SK-N-SH treated with all-trans-retinoic acid at 6 μM for 48 hours (cell line): ENCODE measurements at regions not wholly inside any gene's neighbourhood (a gene's known extent, or its start where the extent isn't known, plus 50 kb on each side); places are given as distances from the start of the nearest gene placed in this dataset.

Experiments used
- ATAC-seq: fragments of 200-7000 bp; cut with Tn5 transposase; 3 replicates; pipeline ENCODE4 v1.9.1; 2020; ENCODE audit warnings: mild to moderate bottlenecking, moderate library complexity
- ARNTL ChIP-seq: fragments of 450-650 bp; formaldehyde crosslinking; IDR thresholded peaks from 2 replicates; pipeline ENCODE4 v1.5.0; 2020; ENCODE audit warnings: low read depth, mild to moderate bottlenecking, moderate library complexity, borderline replicate concordance
- BACH2 ChIP-seq: fragments of 250-450 bp; sonication (Bioruptor Pico); IDR thresholded peaks from 2 replicates; pipeline ENCODE4 v1.9.0; 2021; ENCODE audit warnings: mild to moderate bottlenecking, borderline replicate concordance
- CSDC2 ChIP-seq: fragments of 250-450 bp; sonication (Bioruptor Pico); IDR thresholded peaks from 2 replicates; pipeline ENCODE4 v1.5.0; 2020; ENCODE audit warnings: mild to moderate bottlenecking, moderate library complexity
- CSRNP3 ChIP-seq: fragments of 250-450 bp; sonication (Bioruptor Pico); IDR thresholded peaks from 2 replicates; pipeline ENCODE4 v1.5.1; 2021; ENCODE audit warnings: mild to moderate bottlenecking, moderate library complexity
- ESRRG ChIP-seq: fragments of 250-450 bp; sonication (Bioruptor Pico); IDR thresholded peaks from 2 replicates; pipeline ENCODE4 v1.6.1; 2021; ENCODE audit warnings: mild to moderate bottlenecking
- GLIS3 ChIP-seq: fragments of 250-450 bp; sonication (Bioruptor Pico); IDR thresholded peaks from 2 replicates; pipeline ENCODE4 v1.5.0; 2020; ENCODE audit warnings: mild to moderate bottlenecking, moderate library complexity
- ISL1 ChIP-seq: fragments of 250-450 bp; sonication (Bioruptor Pico); IDR thresholded peaks from 2 replicates; pipeline ENCODE4 v2.1.2; 2022; ENCODE audit warnings: mild to moderate bottlenecking, moderate library complexity
- OSR1 ChIP-seq: fragments of 250-450 bp; sonication (Bioruptor Pico); IDR thresholded peaks from 2 replicates; pipeline ENCODE4 v1.8.0; 2022; ENCODE audit warnings: moderate library complexity, mild to moderate bottlenecking, inconsistent platforms
- PATZ1 ChIP-seq: fragments of 250-450 bp; sonication (Bioruptor Pico); IDR thresholded peaks from 2 replicates; pipeline ENCODE4 v1.8.0; 2020; ENCODE audit warnings: mild to moderate bottlenecking, moderate library complexity, borderline replicate concordance
- POU6F1 ChIP-seq: fragments of 250-450 bp; sonication (Bioruptor Pico); IDR thresholded peaks from 2 replicates; pipeline ENCODE4 v1.8.0; 2021; ENCODE audit warnings: low read depth, mild to moderate bottlenecking, moderate library complexity, borderline replicate concordance
- PPARA ChIP-seq: fragments of 250-450 bp; sonication (Bioruptor Pico); IDR thresholded peaks from 2 replicates; pipeline ENCODE4 v1.5.0; 2020; ENCODE audit warnings: mild to moderate bottlenecking, borderline replicate concordance
- RARB ChIP-seq: fragments of 250-450 bp; sonication (Bioruptor Pico); IDR thresholded peaks from 2 replicates; pipeline ENCODE4 v1.8.0; 2021; ENCODE audit warnings: mild to moderate bottlenecking, moderate library complexity
- SNAI2 ChIP-seq: fragments of 250-450 bp; sonication (Bioruptor Pico); IDR thresholded peaks from 2 replicates; pipeline ENCODE4 v1.5.0; 2020; ENCODE audit warnings: mild to moderate bottlenecking, moderate library complexity
- TCF4 ChIP-seq: fragments of 250-450 bp; sonication (Bioruptor Pico); IDR thresholded peaks from 2 replicates; pipeline ENCODE4 v1.8.0; 2021; ENCODE audit warnings: mild to moderate bottlenecking, moderate library complexity, borderline replicate concordance
- TOX ChIP-seq: fragments of 250-450 bp; sonication (Bioruptor Pico); IDR thresholded peaks from 2 replicates; pipeline ENCODE4 v1.8.0; 2021; ENCODE audit warnings: mild to moderate bottlenecking, moderate library complexity, borderline replicate concordance
- TSHZ2 ChIP-seq: fragments of 250-450 bp; sonication (Bioruptor Pico); IDR thresholded peaks from 2 replicates; pipeline ENCODE4 v1.5.0; 2020; ENCODE audit warnings: mild to moderate bottlenecking, moderate library complexity
- ZC3H10 ChIP-seq: fragments of 250-450 bp; sonication (Bioruptor Pico); IDR thresholded peaks from 2 replicates; pipeline ENCODE4 v1.5.1; 2021; ENCODE audit warnings: mild to moderate bottlenecking, moderate library complexity
- ZFP3 ChIP-seq: fragments of 250-450 bp; sonication (Bioruptor Pico); IDR thresholded peaks from 2 replicates; pipeline ENCODE4 v1.5.0; 2020; ENCODE audit warnings: mild to moderate bottlenecking, moderate library complexity
- ZFP30 ChIP-seq: fragments of 450-650 bp; formaldehyde crosslinking; IDR thresholded peaks from 2 replicates; pipeline ENCODE4 v1.5.0; 2022; ENCODE audit warnings: mild to moderate bottlenecking, moderate library complexity
- ZNF565 ChIP-seq: fragments of 450-650 bp; formaldehyde crosslinking; conservative IDR thresholded peaks from 2 replicates; pipeline ENCODE4 v1.5.0; 2020; ENCODE audit warnings: low read depth, mild to moderate bottlenecking, moderate library complexity
- ZNF70 ChIP-seq: fragments of 450-650 bp; formaldehyde crosslinking; IDR thresholded peaks from 2 replicates; pipeline ENCODE4 v1.5.0; 2020; ENCODE audit warnings: mild to moderate bottlenecking, moderate library complexity
- ZNF8 ChIP-seq: fragments of 450-650 bp; formaldehyde crosslinking; IDR thresholded peaks from 2 replicates; pipeline ENCODE4 v1.5.0; 2020; ENCODE audit warnings: mild to moderate bottlenecking, moderate library complexity
- TF ChIP-seq, protein P1 (sequence below): fragments of 250-450 bp; sonication (Bioruptor Pico); IDR thresholded peaks from 2 replicates; pipeline ENCODE4 v1.5.1; 2020; ENCODE audit warnings: low read depth, mild to moderate bottlenecking, moderate library complexity

DNA sequence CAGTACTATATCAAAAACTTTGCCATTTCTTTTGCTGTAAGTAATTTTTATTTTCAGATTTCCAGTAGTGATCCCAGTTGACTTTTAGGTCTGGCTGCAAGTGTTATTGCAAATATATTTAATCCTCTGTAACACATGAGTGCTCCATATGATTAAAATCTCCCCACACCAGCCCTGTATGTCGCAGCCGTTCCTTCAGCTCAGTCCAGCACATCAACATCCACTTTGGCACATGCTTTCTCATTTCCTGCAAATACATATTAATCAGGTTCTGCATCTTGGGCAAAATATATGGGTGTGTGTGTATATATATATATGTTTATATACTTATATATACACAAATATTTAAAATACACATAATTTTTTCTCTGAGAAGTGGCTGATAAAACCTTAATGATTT lies 919.5 kb downstream of the JRKL start (continued):
- no peak for TF ChIP-seq PATZ1 (CRISPR knock-in tag)
- TF ChIP-seq CSDC2 (CRISPR knock-in tag) = no peak
- TF ChIP-seq ESRRG (CRISPR knock-in tag) = no peak
- no peak for TF ChIP-seq ARNTL (CRISPR knock-in tag)
- TF ChIP-seq POU6F1 (CRISPR knock-in tag) = no peak
- TF ChIP-seq RARB = no peak
- TF ChIP-seq, all 23 proteins: peak for 0

GRCh38 chr11:97325693-97326092 lies 935.9 kb downstream of the JRKL start:
- ATAC-seq = no peak
- no peak for TF ChIP-seq ZC3H10 (CRISPR knock-in tag)
- TF ChIP-seq CSRNP3 (CRISPR knock-in tag) = no peak
- no peak for TF ChIP-seq SNAI2
- no peak for TF ChIP-seq TSHZ2 (CRISPR knock-in tag)
- no peak for TF ChIP-seq ZFP3
- no peak for TF ChIP-seq CSDC2 (CRISPR knock-in tag)
- TF ChIP-seq TOX (CRISPR knock-in tag) = no peak
- no peak for TF ChIP-seq POU6F1 (CRISPR knock-in tag)
- no peak for TF ChIP-seq ARNTL (CRISPR knock-in tag)
- no peak for TF ChIP-seq ZNF70
- TF ChIP-seq OSR1 = no peak
- TF ChIP-seq ISL1 (CRISPR knock-in tag) = no peak
- TF ChIP-seq, protein P1, sequence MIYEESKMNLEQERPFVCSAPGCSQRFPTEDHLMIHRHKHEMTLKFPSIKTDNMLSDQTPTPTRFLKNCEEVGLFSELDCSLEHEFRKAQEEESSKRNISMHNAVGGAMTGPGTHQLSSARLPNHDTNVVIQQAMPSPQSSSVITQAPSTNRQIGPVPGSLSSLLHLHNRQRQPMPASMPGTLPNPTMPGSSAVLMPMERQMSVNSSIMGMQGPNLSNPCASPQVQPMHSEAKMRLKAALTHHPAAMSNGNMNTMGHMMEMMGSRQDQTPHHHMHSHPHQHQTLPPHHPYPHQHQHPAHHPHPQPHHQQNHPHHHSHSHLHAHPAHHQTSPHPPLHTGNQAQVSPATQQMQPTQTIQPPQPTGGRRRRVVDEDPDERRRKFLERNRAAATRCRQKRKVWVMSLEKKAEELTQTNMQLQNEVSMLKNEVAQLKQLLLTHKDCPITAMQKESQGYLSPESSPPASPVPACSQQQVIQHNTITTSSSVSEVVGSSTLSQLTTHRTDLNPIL (CRISPR knock-in tag) = no peak
- no peak for TF ChIP-seq GLIS3 (CRISPR knock-in tag)
- TF ChIP-seq TCF4 (CRISPR knock-in tag) = no peak
- no peak for TF ChIP-seq RARB
- no peak for TF ChIP-seq BACH2 (CRISPR knock-in tag)
- no peak for TF ChIP-seq ZNF8 (CRISPR knock-in tag)
- no peak for TF ChIP-seq ESRRG (CRISPR knock-in tag)
- TF ChIP-seq, all 23 proteins: peak for 0

DNA sequence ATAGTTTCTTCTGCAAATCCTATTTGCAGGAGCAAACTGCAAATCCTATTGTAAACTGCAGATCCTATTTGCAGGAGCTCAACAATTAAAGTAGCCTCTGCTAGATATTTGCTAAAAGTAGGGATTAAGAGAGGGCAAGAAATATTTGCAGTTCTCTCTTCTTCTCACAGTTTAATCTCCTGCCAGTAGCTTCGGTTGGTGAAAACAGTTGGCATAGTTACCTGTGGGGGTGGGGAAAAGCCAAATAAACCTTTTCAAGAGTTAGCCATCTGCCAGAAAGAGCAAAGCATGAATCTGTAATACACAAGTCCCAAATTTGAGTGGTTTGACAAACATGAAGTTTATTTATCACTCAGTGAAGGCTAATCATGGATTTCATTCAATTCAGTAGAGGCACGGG lies 942.5 kb downstream of the JRKL start:
- ATAC-seq = no peak

More for the DNA sequence above, 942.5 kb downstream of the JRKL start:
- no peak for TF ChIP-seq ESRRG (CRISPR knock-in tag)
- TF ChIP-seq TOX (CRISPR knock-in tag) = no peak
- TF ChIP-seq, protein P1 (CRISPR knock-in tag) = no peak
- no peak for TF ChIP-seq ZFP30 (CRISPR knock-in tag)
- no peak for TF ChIP-seq PPARA (CRISPR knock-in tag)
- no peak for TF ChIP-seq ISL1 (CRISPR knock-in tag)
- no peak for TF ChIP-seq RARB
- no peak for TF ChIP-seq CSRNP3 (CRISPR knock-in tag)
- TF ChIP-seq ARNTL (CRISPR knock-in tag) = no peak
- TF ChIP-seq OSR1 = no peak
- TF ChIP-seq ZNF8 (CRISPR knock-in tag) = no peak
- no peak for TF ChIP-seq SNAI2
- TF ChIP-seq TCF4 (CRISPR knock-in tag) = no peak
- TF ChIP-seq ZC3H10 (CRISPR knock-in tag) = no peak
- no peak for TF ChIP-seq ZNF565 (CRISPR knock-in tag)
- no peak for TF ChIP-seq ZNF70
- no peak for TF ChIP-seq GLIS3 (CRISPR knock-in tag)
- no peak for TF ChIP-seq CSDC2 (CRISPR knock-in tag)
